GM06990 (cell line): ENCODE measurements at regions not wholly inside any gene's neighbourhood (a gene's known extent, or its start where the extent isn't known, plus 50 kb on each side); places are given as distances from the start of the nearest gene placed in this dataset.
A peak's percentile ranks its signal among the peaks of the same experiment; 100 is the strongest.
"Not testable (repeated sequence)": the region's sequence is repeated elsewhere in the genome, so short reads cannot be mapped to it uniquely, and the experiment has no call there.

ENCODE experiments used
- DNase-seq: peaks from one replicate; pipeline ENCODE4 v3.0.0-alpha.2; 2011; ENCODE audit not compliant: insufficient read length; ENCODE audit errors: extremely low read depth
- H3K27me3 ChIP-seq: replicated peaks from 2 replicates; pipeline ENCODE4 v1.6.0; 2011; ENCODE audit warnings: low read length; ENCODE audit not compliant: control insufficient read depth, insufficient read depth
- H3K36me3 ChIP-seq: 2 replicates; pipeline ENCODE4 v1.5.1; 2011; ENCODE audit warnings: low read length; ENCODE audit not compliant: control insufficient read depth, insufficient read depth
- H3K4me3 ChIP-seq: replicated peaks from 2 replicates; pipeline ENCODE4 v1.5.1; 2011; ENCODE audit warnings: low read depth, mild to moderate bottlenecking, control low read depth, low read length
- CTCF ChIP-seq: IDR thresholded peaks from 2 replicates; pipeline ENCODE4 v1.5.1; 2011; ENCODE audit warnings: low read length, control low read depth, mild to moderate bottlenecking, inconsistent platforms; ENCODE audit not compliant: insufficient read depth, poor library complexity, severe bottlenecking

GRCh38 chr14:56002342-56002741 is 115.9 kb upstream of the PELI2 start:
- Histone ChIP-seq H3K4me3 (no peak overlapping the region), H3K27me3 (no peaks in the 10 kb centered on the region), H3K36me3 (no peaks in the 10 kb centered on the region)
- no peak for DNase-seq
- no peak for TF ChIP-seq CTCF

- H3K27me3 ChIP-seq = no peaks in the 10 kb centered on the region
- H3K36me3 ChIP-seq = no peaks in the 10 kb centered on the region
- H3K4me3 ChIP-seq = no peak overlapping the region
- DNase-seq = peak; percentile 13
- no peak for TF ChIP-seq CTCF
These were observed 115.2 kb upstream of the PELI2 start for GRCh38 chr14:56002876-56003625.

GRCh38 chr14:56004323-56004722 is 113.9 kb upstream of the PELI2 start:
- no peak for TF ChIP-seq CTCF
- DNase-seq = no peak
- Histone ChIP-seq H3K27me3 (no peaks in the 10 kb centered on the region), H3K36me3 (no peaks in the 10 kb centered on the region), H3K4me3 (no peak overlapping the region)

- Histone ChIP-seq H3K36me3 (no peaks in the 10 kb centered on the region), H3K4me3 (no peak overlapping the region; the same call in 1 of the 2 replicates), H3K27me3 (no peaks in the 10 kb centered on the region)
- peak; percentile 18 for DNase-seq
- TF ChIP-seq CTCF = no peak
These were observed 113.4 kb upstream of the PELI2 start for GRCh38 chr14:56004786-56005185.

- no peaks in the 10 kb centered on the region for H3K36me3 ChIP-seq
These were observed 112.8 kb upstream of the PELI2 start for GRCh38 chr14:56005191-56006053.

GRCh38 chr14:56007491-56007890 is 110.7 kb upstream of the PELI2 start:
- H3K4me3 ChIP-seq, DNase-seq, H3K36me3 ChIP-seq, H3K27me3 ChIP-seq: not testable (repeated sequence)

More at GRCh38 chr14:56005191-56006053, 112.8 kb upstream of the PELI2 start:
- no peak for DNase-seq
- no peaks in the 10 kb centered on the region; the same call in 1 of the 2 replicates for H3K27me3 ChIP-seq
- no peak overlapping the region; the same call in 1 of the 2 replicates for H3K4me3 ChIP-seq
- TF ChIP-seq CTCF = no peak
